Non-pigmented ciliary epithelial cell (primary cell): ENCODE measurements at regions not wholly inside any gene's neighbourhood (a gene's known extent, or its start where the extent isn't known, plus 50 kb on each side); places are given as distances from the start of the nearest gene placed in this dataset.

Experiments
- DNase-seq: peaks from one replicate; pipeline ENCODE4 v3.0.0-alpha.2; 2010; ENCODE audit warnings: low read depth

- no peak for DNase-seq
These were observed 60.5 kb upstream of the FAM216B start for GRCh38 chr13:42720858-42721219.

GRCh38 chr13:42722883-42723539, 58.4 kb upstream of the FAM216B start:
- no peak for DNase-seq

GRCh38 chr13:42728507-42729180, 52.7 kb upstream of the FAM216B start:
- no peak for DNase-seq

GRCh38 chr13:42729857-42730402, 51.5 kb upstream of the FAM216B start:
- no peak for DNase-seq
